ENCODE measurements at regions not wholly inside any gene's neighbourhood (a gene's known extent, or its start where the extent isn't known, plus 50 kb on each side); places are given as distances from the start of the nearest gene placed in this dataset.

- no peaks in the 10 kb centered on the region for H3K4me1 Mint-ChIP-seq (ENCODE audit: low read depth)
- DNase-seq (no peak), ATAC-seq (ENCODE audit: poor library complexity) (no peak)
- Histone ChIP-seq H3K4me3 (ENCODE audit: low read length) (no peak overlapping the region), H3K27me3 (ENCODE audit: control insufficient read depth in 1 of 2, insufficient read depth in 2 of 2, low read length in 2 of 2) (no peaks in the 10 kb centered on the region), H3K36me3 (ENCODE audit: insufficient read depth, low read length) (no peaks in the 10 kb centered on the region), H3K9me3 (ENCODE audit: control insufficient read depth in 1 of 2, insufficient read depth in 1 of 2, low read length in 2 of 2) (no peaks in the 10 kb centered on the region), H3K27ac (ENCODE audit: low read depth in 1 of 2, low read length in 2 of 2) (no peak overlapping the region), H3K4me1 (ENCODE audit: insufficient read depth, low read length) (no peaks in the 10 kb centered on the region)
- H3K36me3 Mint-ChIP-seq (ENCODE audit: low read depth) = no peaks in the 10 kb centered on the region
- H3K9me3 Mint-ChIP-seq = no peaks in the 10 kb centered on the region
- H3K27me3 Mint-ChIP-seq = no peaks in the 10 kb centered on the region
- ChIA-PET POLR2A (no interaction called here), CTCF (no interaction called here)
- intact Hi-C loops (cut with DNase I, micrococcal nuclease) = loop anchor here (5.0 to 10.0 kb wide), 3 partner anchors 687 to 715 kb away; no protein-coding TSS in a partner anchor
- TF ChIP-seq CTCF (IDR thresholded peaks at IDR 0.05) = no peak
- no peak overlapping the region for H3K4me3 Mint-ChIP-seq
- no peak overlapping the region for H3K27ac Mint-ChIP-seq
Measured at GRCh38 chr14:56422221-56422620, 157.4 kb upstream of the TMEM260 start.

GRCh38 chr14:56422703-56423213 lies 156.8 kb upstream of the TMEM260 start:
- Mint-ChIP-seq H3K9me3 (no peaks in the 10 kb centered on the region), H3K27me3 (no peaks in the 10 kb centered on the region), H3K36me3 (ENCODE audit: low read depth) (no peaks in the 10 kb centered on the region), H3K27ac (no peak overlapping the region), H3K4me1 (ENCODE audit: low read depth) (no peaks in the 10 kb centered on the region), H3K4me3 (no peak overlapping the region)
- DNase-seq (peak in 4 of 14 experiments; percentile 5 to 42 (median 40)), ATAC-seq (ENCODE audit: poor library complexity) (no peak)
- no peaks in the 10 kb centered on the region for H3K4me1 ChIP-seq (ENCODE audit: insufficient read depth, low read length)
- no peaks in the 10 kb centered on the region for H3K27me3 ChIP-seq (ENCODE audit: control insufficient read depth in 1 of 2, insufficient read depth in 2 of 2, low read length in 2 of 2)
- no peak overlapping the region for H3K4me3 ChIP-seq (ENCODE audit: low read length)
- no peaks in the 10 kb centered on the region for H3K36me3 ChIP-seq (ENCODE audit: insufficient read depth, low read length)
- ChIA-PET CTCF (no interaction called here), POLR2A (no interaction called here)
- no peak overlapping the region for H3K27ac ChIP-seq (ENCODE audit: low read depth in 1 of 2, low read length in 2 of 2)
- H3K9me3 ChIP-seq (ENCODE audit: control insufficient read depth in 1 of 2, insufficient read depth in 1 of 2, low read length in 2 of 2) = no peaks in the 10 kb centered on the region
- peak; percentile 40 for TF ChIP-seq CTCF (IDR thresholded peaks at IDR 0.05)
- intact Hi-C loops (cut with DNase I, micrococcal nuclease) = loop anchor here (5.0 to 10.0 kb wide), 3 partner anchors 688 to 715 kb away; no protein-coding TSS in a partner anchor

GRCh38 chr14:56423544-56423943 lies 156.1 kb upstream of the TMEM260 start:
- H3K9me3 ChIP-seq (ENCODE audit: control insufficient read depth in 1 of 2, insufficient read depth in 1 of 2, low read length in 2 of 2) = no peaks in the 10 kb centered on the region
- Mint-ChIP-seq H3K4me1 (ENCODE audit: low read depth) (no peaks in the 10 kb centered on the region), H3K27me3 (no peaks in the 10 kb centered on the region), H3K9me3 (no peaks in the 10 kb centered on the region), H3K4me3 (no peak overlapping the region), H3K27ac (no peak overlapping the region), H3K36me3 (ENCODE audit: low read depth) (no peaks in the 10 kb centered on the region)
- DNase-seq = no peak
- no peak overlapping the region for H3K4me3 ChIP-seq (ENCODE audit: low read length)
- no peak overlapping the region for H3K27ac ChIP-seq (ENCODE audit: low read depth in 1 of 2, low read length in 2 of 2)
- no peaks in the 10 kb centered on the region for H3K27me3 ChIP-seq (ENCODE audit: control insufficient read depth in 1 of 2, insufficient read depth in 2 of 2, low read length in 2 of 2)
- no peak for ATAC-seq (ENCODE audit: poor library complexity)
- intact Hi-C loops (cut with DNase I, micrococcal nuclease) = loop anchor here (5.0 to 10.0 kb wide), 3 partner anchors 689 to 716 kb away; no protein-coding TSS in a partner anchor
- POLR2A ChIA-PET = no interaction called here
- CTCF ChIA-PET = no interaction called here
- H3K4me1 ChIP-seq (ENCODE audit: insufficient read depth, low read length) = no peaks in the 10 kb centered on the region
- TF ChIP-seq CTCF (IDR thresholded peaks at IDR 0.05) = no peak
- no peaks in the 10 kb centered on the region for H3K36me3 ChIP-seq (ENCODE audit: insufficient read depth, low read length)

All from CD4-positive, alpha-beta T cell (primary cell).